GM21390 (cell line): ENCODE measurements at regions not wholly inside any gene's neighbourhood (a gene's known extent, or its start where the extent isn't known, plus 50 kb on each side); places are given as distances from the start of the nearest gene placed in this dataset.

ENCODE experiments used
- ATAC-seq: cut with Tn5 transposase; IDR thresholded peaks from one replicate; pipeline ENCODE4 v1.9.1; 2021; ENCODE audit not compliant: unreplicated experiment

- ATAC-seq = no peak
These were observed 730.5 kb downstream of the INHBA start for GRCh38 chr7:40972426-40972825.

DNA sequence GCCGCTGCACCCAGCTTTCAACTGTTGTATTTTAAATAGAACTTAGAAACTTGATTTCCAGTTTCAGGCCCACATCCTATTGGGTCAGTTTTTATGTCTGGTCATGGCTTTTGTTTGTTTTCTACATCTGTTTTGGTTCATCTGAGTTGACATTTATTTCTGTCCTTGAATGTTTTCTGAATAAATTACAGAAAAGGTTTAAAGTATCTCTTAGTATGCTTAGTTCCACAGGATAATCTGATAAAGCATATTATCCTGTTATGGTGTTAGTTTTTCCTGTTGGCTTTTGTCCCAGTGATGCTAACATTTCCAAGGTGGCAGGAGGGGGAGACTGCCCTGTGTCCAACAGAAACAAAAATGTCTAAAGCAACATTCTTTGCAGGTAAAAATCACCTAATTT is 733.2 kb downstream of the INHBA start:
- no peak for ATAC-seq

DNA sequence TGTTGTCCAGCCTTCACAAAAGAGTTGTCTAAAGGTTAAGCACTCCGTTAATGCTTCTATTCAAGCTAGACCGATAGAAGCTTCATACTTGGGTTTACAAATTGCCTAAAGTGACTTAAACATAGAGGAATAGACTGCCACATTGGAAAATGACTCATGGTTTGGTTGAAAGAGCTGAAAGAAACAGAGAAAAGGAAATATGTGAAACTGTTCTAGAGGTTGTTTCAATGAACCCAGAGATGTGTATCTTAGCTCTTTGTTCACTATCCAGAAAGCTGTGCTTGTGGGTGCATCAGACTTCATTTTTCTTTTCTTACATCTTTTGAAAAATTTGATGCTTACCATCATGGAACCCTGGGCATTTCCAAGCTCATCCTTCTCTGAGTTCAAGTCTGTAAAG is 736.2 kb downstream of the INHBA start:
- no peak for ATAC-seq

DNA sequence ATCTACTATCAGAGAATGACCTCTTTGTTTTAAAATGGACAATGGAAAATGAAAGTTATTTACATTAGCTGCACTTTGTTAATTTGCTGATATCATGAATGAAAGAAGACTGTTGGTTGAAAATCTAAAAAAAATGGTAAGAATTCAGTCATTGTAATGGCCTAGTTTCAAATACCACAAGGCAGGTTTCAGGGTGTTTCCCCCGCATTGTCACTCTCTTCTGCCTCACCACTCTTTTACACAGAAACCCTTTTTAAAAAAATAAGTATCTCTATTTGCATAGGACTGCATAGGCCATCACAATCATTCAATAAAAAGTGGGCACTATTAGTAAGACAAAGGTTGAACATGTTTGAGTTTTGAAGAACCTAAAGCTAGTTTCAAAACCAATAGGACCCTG is 737.1 kb downstream of the INHBA start:
- no peak for ATAC-seq

GRCh38 chr7:40965016-40965415 is 737.9 kb downstream of the INHBA start:
- ATAC-seq = no peak

GRCh38 chr7:40964610-40965009 is 738.3 kb downstream of the INHBA start:
- no peak for ATAC-seq

GRCh38 chr7:40959955-40960354 is 742.9 kb downstream of the INHBA start:
- ATAC-seq = no peak

- no peak for ATAC-seq
These were observed 754.7 kb downstream of the INHBA start for GRCh38 chr7:40948239-40948638.

- ATAC-seq = no peak
These were observed 755.3 kb downstream of the INHBA start for GRCh38 chr7:40947566-40947965.

GRCh38 chr7:40946549-40946948 is 756.3 kb downstream of the INHBA start:
- ATAC-seq = no peak

DNA sequence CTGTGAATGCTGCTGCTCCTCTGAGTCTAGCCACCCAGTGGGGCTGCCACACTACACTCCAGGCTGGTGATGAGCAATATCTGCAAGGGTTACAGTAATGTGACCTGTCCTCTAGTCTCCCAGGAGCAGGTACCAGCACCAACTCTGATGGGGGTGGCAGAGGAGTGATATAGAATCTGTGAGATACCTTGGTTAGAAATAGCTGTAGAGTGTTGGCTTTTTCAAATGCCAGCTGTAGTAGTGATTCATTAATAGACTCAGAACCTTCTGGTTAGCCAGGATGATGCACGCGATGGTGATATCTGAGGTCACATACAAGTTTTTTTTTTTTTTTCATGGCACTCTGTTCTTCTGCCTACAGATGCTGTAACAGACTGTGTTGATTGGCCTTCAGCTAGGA is 757.1 kb downstream of the INHBA start:
- no peak for ATAC-seq

GRCh38 chr7:40944981-40945585 is 757.8 kb downstream of the INHBA start:
- no peak for ATAC-seq

GRCh38 chr7:40937879-40938278 is 765.0 kb downstream of the INHBA start:
- ATAC-seq = no peak

DNA sequence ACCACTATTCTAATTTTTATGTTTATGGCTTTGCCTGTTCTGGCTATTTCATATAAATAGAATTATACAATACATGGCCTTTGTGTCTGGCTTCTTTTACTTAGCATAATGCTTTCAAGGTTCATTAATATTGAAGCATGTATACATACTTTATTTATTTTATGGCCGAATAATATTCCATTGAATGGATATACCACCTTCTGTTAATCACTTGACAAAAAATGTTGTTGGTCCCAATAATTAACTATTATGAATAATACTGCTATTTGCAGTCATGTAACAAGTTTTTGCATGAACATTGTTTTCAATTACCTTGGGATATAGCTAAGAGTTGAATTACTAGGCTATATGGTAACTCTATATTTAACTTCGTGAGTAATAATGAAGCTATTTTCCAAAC is 767.5 kb downstream of the INHBA start:
- no peak for ATAC-seq

DNA sequence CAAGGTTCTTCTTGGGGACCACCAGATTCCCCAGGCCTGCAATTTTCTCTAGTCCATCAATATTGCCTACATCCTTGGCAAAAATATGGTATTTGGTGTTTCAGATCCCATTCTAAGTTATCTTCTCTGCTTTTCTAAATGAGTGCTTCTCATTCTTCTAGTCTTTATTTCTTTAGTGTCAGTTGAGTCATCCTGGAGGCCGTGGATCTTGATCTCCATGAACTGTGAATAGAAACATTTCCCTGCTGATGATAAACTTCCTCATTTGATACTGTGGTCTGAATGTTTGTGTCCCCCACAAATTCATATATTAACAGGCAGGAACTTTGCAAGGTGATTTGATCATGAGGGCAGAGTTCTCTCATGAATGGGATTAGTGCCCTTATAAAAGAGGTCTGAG is 779.3 kb downstream of the INHBA start:
- ATAC-seq = no peak

- no peak for ATAC-seq
These were observed 780.6 kb downstream of the INHBA start for GRCh38 chr7:40922316-40922670.

GRCh38 chr7:40921589-40922315 is 781.1 kb downstream of the INHBA start:
- ATAC-seq = no peak

DNA sequence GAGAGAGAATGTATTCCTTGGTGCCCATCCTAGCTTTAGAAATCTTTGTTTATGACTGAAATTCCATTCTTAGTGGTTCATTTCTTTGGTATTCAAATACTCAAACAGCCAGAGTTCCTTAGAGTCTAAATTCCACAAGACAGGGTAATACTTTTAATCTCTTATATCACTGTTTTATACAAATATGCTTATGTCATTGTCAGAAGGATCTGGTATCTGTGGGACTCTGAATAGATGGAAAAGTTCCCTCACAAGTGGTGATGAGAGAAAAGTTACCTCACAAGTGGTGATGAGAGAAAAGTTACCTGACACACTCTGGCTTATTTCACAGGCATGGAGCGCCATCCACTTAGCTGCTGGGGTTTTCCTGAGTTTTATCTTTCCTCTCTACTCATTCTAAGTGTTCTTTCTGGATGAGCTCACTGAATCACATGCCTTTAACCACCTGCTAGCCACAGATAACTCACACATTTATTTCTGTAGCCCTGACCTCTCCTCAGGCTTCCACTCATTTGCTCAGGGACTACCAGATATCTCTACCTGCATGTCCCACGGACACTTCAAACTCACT is 784.0 kb downstream of the SUGCT start:
- ATAC-seq = no peak

DNA sequence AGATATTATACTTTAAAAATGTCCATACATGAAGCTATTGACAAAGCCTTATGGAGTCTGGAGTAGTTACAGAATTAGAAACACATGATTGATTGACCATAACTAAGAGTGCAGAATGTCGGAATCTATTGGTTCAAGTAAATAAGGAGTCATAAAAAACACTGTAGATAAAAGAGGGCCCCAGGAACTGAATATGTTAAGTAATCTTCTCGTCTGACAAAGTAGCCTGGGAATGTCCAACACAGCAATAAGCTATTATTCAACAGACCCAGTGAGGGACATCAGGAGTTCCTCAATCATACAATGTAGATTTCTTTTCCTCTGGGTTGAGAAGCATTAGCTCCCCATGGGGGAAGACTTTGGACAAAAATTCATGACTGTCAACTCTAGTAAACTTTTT is 782.0 kb downstream of the SUGCT start:
- ATAC-seq = no peak

DNA sequence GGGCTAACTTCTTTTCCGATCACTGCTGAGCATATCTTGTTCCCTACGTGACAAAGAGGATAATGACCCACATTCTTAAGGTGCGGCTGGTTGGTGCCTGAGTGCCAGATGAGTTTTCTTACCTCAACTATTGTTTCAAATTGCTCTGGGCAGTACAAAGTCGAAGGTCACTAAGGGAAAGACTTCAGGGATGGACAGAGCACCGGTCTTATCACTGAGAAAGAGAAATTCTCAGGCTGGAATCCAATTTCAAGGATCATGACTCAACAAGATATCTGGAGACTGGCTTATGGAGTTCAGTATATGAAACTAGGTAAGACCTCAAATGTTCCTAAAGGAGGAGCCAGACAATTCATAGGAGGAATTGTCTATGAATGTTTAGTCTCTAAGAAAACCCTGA is 780.3 kb downstream of the SUGCT start:
- no peak for ATAC-seq
